ENCODE measurements at regions not wholly inside any gene's neighbourhood (a gene's known extent, or its start where the extent isn't known, plus 50 kb on each side); places are given as distances from the start of the nearest gene placed in this dataset.

GRCh38 chr12:67182551-67182950 lies 86.6 kb upstream of the CAND1 start (continued):
- TF ChIP-seq, protein P1, sequence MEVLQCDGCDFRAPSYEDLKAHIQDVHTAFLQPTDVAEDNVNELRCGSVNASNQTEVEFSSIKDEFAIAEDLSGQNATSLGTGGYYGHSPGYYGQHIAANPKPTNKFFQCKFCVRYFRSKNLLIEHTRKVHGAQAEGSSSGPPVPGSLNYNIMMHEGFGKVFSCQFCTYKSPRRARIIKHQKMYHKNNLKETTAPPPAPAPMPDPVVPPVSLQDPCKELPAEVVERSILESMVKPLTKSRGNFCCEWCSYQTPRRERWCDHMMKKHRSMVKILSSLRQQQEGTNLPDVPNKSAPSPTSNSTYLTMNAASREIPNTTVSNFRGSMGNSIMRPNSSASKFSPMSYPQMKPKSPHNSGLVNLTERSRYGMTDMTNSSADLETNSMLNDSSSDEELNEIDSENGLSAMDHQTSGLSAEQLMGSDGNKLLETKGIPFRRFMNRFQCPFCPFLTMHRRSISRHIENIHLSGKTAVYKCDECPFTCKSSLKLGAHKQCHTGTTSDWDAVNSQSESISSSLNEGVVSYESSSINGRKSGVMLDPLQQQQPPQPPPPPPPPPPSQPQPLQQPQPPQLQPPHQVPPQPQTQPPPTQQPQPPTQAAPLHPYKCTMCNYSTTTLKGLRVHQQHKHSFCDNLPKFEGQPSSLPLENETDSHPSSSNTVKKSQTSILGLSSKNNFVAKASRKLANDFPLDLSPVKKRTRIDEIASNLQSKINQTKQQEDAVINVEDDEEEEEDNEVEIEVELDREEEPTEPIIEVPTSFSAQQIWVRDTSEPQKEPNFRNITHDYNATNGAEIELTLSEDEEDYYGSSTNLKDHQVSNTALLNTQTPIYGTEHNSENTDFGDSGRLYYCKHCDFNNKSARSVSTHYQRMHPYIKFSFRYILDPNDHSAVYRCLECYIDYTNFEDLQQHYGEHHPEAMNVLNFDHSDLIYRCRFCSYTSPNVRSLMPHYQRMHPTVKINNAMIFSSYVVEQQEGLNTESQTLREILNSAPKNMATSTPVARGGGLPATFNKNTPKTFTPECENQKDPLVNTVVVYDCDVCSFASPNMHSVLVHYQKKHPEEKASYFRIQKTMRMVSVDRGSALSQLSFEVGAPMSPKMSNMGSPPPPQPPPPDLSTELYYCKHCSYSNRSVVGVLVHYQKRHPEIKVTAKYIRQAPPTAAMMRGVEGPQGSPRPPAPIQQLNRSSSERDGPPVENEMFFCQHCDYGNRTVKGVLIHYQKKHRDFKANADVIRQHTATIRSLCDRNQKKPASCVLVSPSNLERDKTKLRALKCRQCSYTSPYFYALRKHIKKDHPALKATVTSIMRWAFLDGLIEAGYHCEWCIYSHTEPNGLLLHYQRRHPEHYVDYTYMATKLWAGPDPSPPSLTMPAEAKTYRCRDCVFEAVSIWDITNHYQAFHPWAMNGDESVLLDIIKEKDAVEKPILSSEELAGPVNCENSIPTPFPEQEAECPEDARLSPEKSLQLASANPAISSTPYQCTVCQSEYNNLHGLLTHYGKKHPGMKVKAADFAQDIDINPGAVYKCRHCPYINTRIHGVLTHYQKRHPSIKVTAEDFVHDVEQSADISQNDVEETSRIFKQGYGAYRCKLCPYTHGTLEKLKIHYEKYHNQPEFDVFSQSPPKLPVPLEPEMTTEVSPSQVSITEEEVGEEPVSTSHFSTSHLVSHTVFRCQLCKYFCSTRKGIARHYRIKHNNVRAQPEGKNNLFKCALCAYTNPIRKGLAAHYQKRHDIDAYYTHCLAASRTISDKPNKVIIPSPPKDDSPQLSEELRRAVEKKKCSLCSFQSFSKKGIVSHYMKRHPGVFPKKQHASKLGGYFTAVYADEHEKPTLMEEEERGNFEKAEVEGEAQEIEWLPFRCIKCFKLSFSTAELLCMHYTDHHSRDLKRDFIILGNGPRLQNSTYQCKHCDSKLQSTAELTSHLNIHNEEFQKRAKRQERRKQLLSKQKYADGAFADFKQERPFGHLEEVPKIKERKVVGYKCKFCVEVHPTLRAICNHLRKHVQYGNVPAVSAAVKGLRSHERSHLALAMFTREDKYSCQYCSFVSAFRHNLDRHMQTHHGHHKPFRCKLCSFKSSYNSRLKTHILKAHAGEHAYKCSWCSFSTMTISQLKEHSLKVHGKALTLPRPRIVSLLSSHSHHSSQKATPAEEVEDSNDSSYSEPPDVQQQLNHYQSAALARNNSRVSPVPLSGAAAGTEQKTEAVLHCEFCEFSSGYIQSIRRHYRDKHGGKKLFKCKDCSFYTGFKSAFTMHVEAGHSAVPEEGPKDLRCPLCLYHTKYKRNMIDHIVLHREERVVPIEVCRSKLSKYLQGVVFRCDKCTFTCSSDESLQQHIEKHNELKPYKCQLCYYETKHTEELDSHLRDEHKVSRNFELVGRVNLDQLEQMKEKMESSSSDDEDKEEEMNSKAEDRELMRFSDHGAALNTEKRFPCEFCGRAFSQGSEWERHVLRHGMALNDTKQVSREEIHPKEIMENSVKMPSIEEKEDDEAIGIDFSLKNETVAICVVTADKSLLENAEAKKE (CRISPR knock-in tag; IDR thresholded peaks at IDR 0.05) = no peak
- TF ChIP-seq, protein P2, sequence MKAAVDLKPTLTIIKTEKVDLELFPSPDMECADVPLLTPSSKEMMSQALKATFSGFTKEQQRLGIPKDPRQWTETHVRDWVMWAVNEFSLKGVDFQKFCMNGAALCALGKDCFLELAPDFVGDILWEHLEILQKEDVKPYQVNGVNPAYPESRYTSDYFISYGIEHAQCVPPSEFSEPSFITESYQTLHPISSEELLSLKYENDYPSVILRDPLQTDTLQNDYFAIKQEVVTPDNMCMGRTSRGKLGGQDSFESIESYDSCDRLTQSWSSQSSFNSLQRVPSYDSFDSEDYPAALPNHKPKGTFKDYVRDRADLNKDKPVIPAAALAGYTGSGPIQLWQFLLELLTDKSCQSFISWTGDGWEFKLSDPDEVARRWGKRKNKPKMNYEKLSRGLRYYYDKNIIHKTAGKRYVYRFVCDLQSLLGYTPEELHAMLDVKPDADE (IDR thresholded peaks at IDR 0.05) = no peak
- TF ChIP-seq NANOG (IDR thresholded peaks at IDR 0.05; ENCODE audit: borderline replicate concordance) = no peak

- H3F3A ChIP-seq (replicated peaks; ENCODE audit: low read depth) = no peaks in the 10 kb centered on the region
- peak; percentile 70 for DNase-seq (ENCODE audit: low spot score)
- H3K4me1 Mint-ChIP-seq = peaks cover 2% of the 10 kb centered on the region
- no peak overlapping the region for H3K4me2 ChIP-seq
- H3K9me3 Mint-ChIP-seq = no peaks in the 10 kb centered on the region
- H3K36me3 ChIP-seq (ENCODE audit: insufficient read depth) = no peaks in the 10 kb centered on the region
- H3K4me1 ChIP-seq (ENCODE audit: insufficient read depth) = no peaks in the 10 kb centered on the region; the same call in 1 of the 2 replicates
- no peak overlapping the region for H3K27ac ChIP-seq (ENCODE audit: low read depth)
- 0 out of 2 replicates have a peak, but pooled peaks cover 2% of the 10 kb centered on the region for H4K20me1 ChIP-seq (replicated peaks; ENCODE audit: insufficient read depth)
- no peaks in the 10 kb centered on the region for H3K79me2 ChIP-seq (replicated peaks; ENCODE audit: insufficient read depth)
- H3K4me3 ChIP-seq = no peak overlapping the region
- H3K27me3 Mint-ChIP-seq (ENCODE audit: insufficient read depth, low read depth, poor library complexity) = no peaks in the 10 kb centered on the region
- no peak overlapping the region for H2AFZ ChIP-seq
- TF ChIP-seq, protein P2 (IDR thresholded peaks at IDR 0.05) = no peak
- TF ChIP-seq CREB1 (CRISPR knock-in tag; IDR thresholded peaks at IDR 0.05; ENCODE audit: low read depth) = no peak
- TF ChIP-seq, protein P3, sequence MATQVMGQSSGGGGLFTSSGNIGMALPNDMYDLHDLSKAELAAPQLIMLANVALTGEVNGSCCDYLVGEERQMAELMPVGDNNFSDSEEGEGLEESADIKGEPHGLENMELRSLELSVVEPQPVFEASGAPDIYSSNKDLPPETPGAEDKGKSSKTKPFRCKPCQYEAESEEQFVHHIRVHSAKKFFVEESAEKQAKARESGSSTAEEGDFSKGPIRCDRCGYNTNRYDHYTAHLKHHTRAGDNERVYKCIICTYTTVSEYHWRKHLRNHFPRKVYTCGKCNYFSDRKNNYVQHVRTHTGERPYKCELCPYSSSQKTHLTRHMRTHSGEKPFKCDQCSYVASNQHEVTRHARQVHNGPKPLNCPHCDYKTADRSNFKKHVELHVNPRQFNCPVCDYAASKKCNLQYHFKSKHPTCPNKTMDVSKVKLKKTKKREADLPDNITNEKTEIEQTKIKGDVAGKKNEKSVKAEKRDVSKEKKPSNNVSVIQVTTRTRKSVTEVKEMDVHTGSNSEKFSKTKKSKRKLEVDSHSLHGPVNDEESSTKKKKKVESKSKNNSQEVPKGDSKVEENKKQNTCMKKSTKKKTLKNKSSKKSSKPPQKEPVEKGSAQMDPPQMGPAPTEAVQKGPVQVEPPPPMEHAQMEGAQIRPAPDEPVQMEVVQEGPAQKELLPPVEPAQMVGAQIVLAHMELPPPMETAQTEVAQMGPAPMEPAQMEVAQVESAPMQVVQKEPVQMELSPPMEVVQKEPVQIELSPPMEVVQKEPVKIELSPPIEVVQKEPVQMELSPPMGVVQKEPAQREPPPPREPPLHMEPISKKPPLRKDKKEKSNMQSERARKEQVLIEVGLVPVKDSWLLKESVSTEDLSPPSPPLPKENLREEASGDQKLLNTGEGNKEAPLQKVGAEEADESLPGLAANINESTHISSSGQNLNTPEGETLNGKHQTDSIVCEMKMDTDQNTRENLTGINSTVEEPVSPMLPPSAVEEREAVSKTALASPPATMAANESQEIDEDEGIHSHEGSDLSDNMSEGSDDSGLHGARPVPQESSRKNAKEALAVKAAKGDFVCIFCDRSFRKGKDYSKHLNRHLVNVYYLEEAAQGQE (IDR thresholded peaks at IDR 0.05; ENCODE audit: unreplicated experiment) = peak; percentile 91
- no peak for TF ChIP-seq JUNB (IDR thresholded peaks at IDR 0.05; ENCODE audit: unreplicated experiment)
- no peaks in the 10 kb centered on the region for H3K36me3 Mint-ChIP-seq (ENCODE audit: low read depth)
- H3K27me3 ChIP-seq (ENCODE audit: insufficient read depth) = no peaks in the 10 kb centered on the region
- no peak overlapping the region for H3K27ac Mint-ChIP-seq
- peak; percentile 71 for ATAC-seq
- no peaks in the 10 kb centered on the region for H3K9me2 ChIP-seq (ENCODE audit: insufficient read depth)
- H3K4me3 Mint-ChIP-seq = no peak overlapping the region
Measured at GRCh38 chr12:67193704-67194103, 75.5 kb upstream of the CAND1 start.
